IMR-90 (cell line): ENCODE measurements at regions not wholly inside any gene's neighbourhood (a gene's known extent, or its start where the extent isn't known, plus 50 kb on each side); places are given as distances from the start of the nearest gene placed in this dataset.

Source experiments
- ATAC-seq: fragments of 200-7000 bp; cut with Tn5 transposase; 2 replicates; pipeline ENCODE4 v1.9.1; 2020; ENCODE audit warnings: low read depth, mild to moderate bottlenecking, moderate library complexity
- BruUV-seq: library from RNA; stranded (reverse); fragments of 400-500 nt; replicated peaks from 2 replicates; lab custom pipeline; 2021; lab: Mats Ljungman, UMichigan
- CTCF ChIA-PET: fragments of 300-600 bp; formaldehyde crosslinking; extraction: SDS; loops from one replicate; lab custom pipeline; 2021; ENCODE audit warnings: antibody characterized with exemption; lab: Yijun Ruan, JAX
- POLR2A ChIA-PET: fragments of 300-600 bp; sonication (Branson Sonifier 250); formaldehyde crosslinking; loops from one replicate; lab custom pipeline; 2022; ENCODE audit warnings: antibody characterized with exemption; ENCODE audit not compliant: unreplicated experiment; lab: Charles Lee
- DNase-seq: peaks from one replicate; pipeline ENCODE4 v3.0.0; 2013
- H2AFZ ChIP-seq: replicated peaks from 2 replicates; pipeline ENCODE3; 2013; ENCODE audit warnings: low read length, mild to moderate bottlenecking; ENCODE audit not compliant: poor library complexity
- H2AK5ac ChIP-seq: 2 replicates; pipeline ENCODE4 v1.6.1; 2013; ENCODE audit warnings: low read depth, low read length, inconsistent platforms
- H2AK9ac ChIP-seq: replicated peaks from 2 replicates; pipeline ENCODE3; 2013; ENCODE audit warnings: mild to moderate bottlenecking, low read depth, low read length, moderate library complexity; ENCODE audit not compliant: poor library complexity
- H2BK120ac ChIP-seq: 2 replicates; pipeline ENCODE4 v1.6.1; 2013; ENCODE audit warnings: low read depth, low read length, inconsistent platforms
- H2BK15ac ChIP-seq: 3 replicates; pipeline ENCODE4 v1.6.1; 2013; ENCODE audit warnings: low read depth, low read length, inconsistent platforms
- H2BK20ac ChIP-seq: 2 replicates; pipeline ENCODE4 v1.6.1; 2013; ENCODE audit warnings: low read depth, mild to moderate bottlenecking, inconsistent platforms, low read length, moderate library complexity
- H2BK5ac ChIP-seq: 2 replicates; pipeline ENCODE4 v1.6.1; 2013; ENCODE audit warnings: mild to moderate bottlenecking, low read depth, low read length, inconsistent platforms; ENCODE audit not compliant: poor library complexity, severe bottlenecking
- H3K14ac ChIP-seq: replicated peaks from 2 replicates; pipeline ENCODE4 v1.6.1; 2013; ENCODE audit warnings: low read depth, low read length, inconsistent platforms
- H3K18ac ChIP-seq: 2 replicates; pipeline ENCODE4 v1.6.1; 2013; ENCODE audit warnings: low read depth, low read length, control low read depth
- H3K23ac ChIP-seq: 2 replicates; pipeline ENCODE4 v1.6.1; 2013; ENCODE audit warnings: low read depth, low read length, inconsistent platforms
- H3K27ac ChIP-seq: 2 replicates; pipeline ENCODE4 v1.5.1; 2013; ENCODE audit warnings: mild to moderate bottlenecking, control low read depth, low read length; ENCODE audit not compliant: insufficient read depth
- H3K27me3 ChIP-seq: 2 replicates; pipeline ENCODE4 v1.6.1; 2013; ENCODE audit warnings: low read length; ENCODE audit not compliant: control insufficient read depth, insufficient read depth
- H3K36me3 ChIP-seq: 2 replicates; pipeline ENCODE4 v1.6.1; 2013; ENCODE audit warnings: low read length, mixed read lengths; ENCODE audit not compliant: control insufficient read depth, insufficient read depth
- H3K4ac ChIP-seq: 2 replicates; pipeline ENCODE4 v1.6.1; 2013; ENCODE audit warnings: low read depth, low read length, inconsistent platforms
- H3K4me1 ChIP-seq: 2 replicates; pipeline ENCODE4 v1.6.1; 2013; ENCODE audit warnings: low read length, mixed read lengths; ENCODE audit not compliant: control insufficient read depth, insufficient read depth
- H3K4me2 ChIP-seq: 2 replicates; pipeline ENCODE4 v1.6.1; 2013; ENCODE audit warnings: low read depth, mild to moderate bottlenecking, control low read depth, low read length, moderate library complexity
- H3K4me3 ChIP-seq: 2 replicates; pipeline ENCODE4 v1.5.1; 2013; ENCODE audit warnings: low read depth, mild to moderate bottlenecking, control low read depth, low read length, moderate library complexity; ENCODE audit not compliant: insufficient read depth
- H3K56ac ChIP-seq: 2 replicates; pipeline ENCODE4 v1.6.1; 2013; ENCODE audit warnings: low read length, inconsistent platforms; ENCODE audit not compliant: insufficient read depth; ENCODE audit errors: extremely low read depth
- H3K79me1 ChIP-seq, 2 experiments: 2 replicates each; pipeline ENCODE4 v1.6.1; 2013; ENCODE audit warnings: low read length in 2 of 2, inconsistent platforms in 1 of 2, low read depth in 1 of 2
- H3K9ac ChIP-seq: 2 replicates; pipeline ENCODE4 v1.6.1; 2013; ENCODE audit warnings: low read depth, low read length, control low read depth
- H3K9me1 ChIP-seq: 2 replicates; pipeline ENCODE4 v1.6.1; 2013; ENCODE audit warnings: low read length, inconsistent platforms; ENCODE audit not compliant: insufficient read depth
- H3K9me3 ChIP-seq: 2 replicates; pipeline ENCODE4 v1.6.1; 2013; ENCODE audit warnings: low read length; ENCODE audit not compliant: control insufficient read depth, insufficient read depth
- H4K20me1 ChIP-seq: 2 replicates; pipeline ENCODE4 v1.6.1; 2013; ENCODE audit warnings: low read length, inconsistent platforms; ENCODE audit not compliant: insufficient read depth
- H4K5ac ChIP-seq: 2 replicates; pipeline ENCODE4 v1.6.1; 2013; ENCODE audit warnings: mild to moderate bottlenecking, low read depth, low read length, control low read depth
- H4K8ac ChIP-seq, 2 experiments: 2 replicates each; pipeline ENCODE4 v1.6.1; 2013; ENCODE audit warnings: low read depth in 2 of 2, low read length in 2 of 2, control low read depth in 1 of 2, inconsistent platforms in 1 of 2
- H4K91ac ChIP-seq: 2 replicates; pipeline ENCODE4 v1.6.1; 2013; ENCODE audit warnings: low read depth, low read length, inconsistent platforms; ENCODE audit not compliant: insufficient read depth
- CEBPB ChIP-seq: IDR thresholded peaks from 2 replicates; pipeline ENCODE4 v1.6.1; 2012; ENCODE audit warnings: low read depth, low read length, improper control_type of control experiment
- CHD1 ChIP-seq: IDR thresholded peaks from 2 replicates; pipeline ENCODE4 v1.6.1; 2012; ENCODE audit warnings: low read depth, low read length, improper control_type of control experiment
- FOS ChIP-seq: fragments of 150-350 bp; IDR thresholded peaks from 2 replicates; pipeline ENCODE4 v1.6.1; 2016; ENCODE audit warnings: low read depth, low read length
- MAZ ChIP-seq: IDR thresholded peaks from 2 replicates; pipeline ENCODE4 v1.6.1; 2012; ENCODE audit warnings: low read depth, mild to moderate bottlenecking, low read length, improper control_type of control experiment, moderate library complexity, borderline replicate concordance
- MXI1 ChIP-seq: IDR thresholded peaks from 2 replicates; pipeline ENCODE4 v1.6.1; 2012; ENCODE audit warnings: low read depth, mild to moderate bottlenecking, low read length, moderate library complexity, borderline replicate concordance
- NFE2L2 ChIP-seq: fragments of 150-350 bp; IDR thresholded peaks from 2 replicates; pipeline ENCODE4 v1.6.1; 2016; ENCODE audit warnings: low read depth, mild to moderate bottlenecking, low read length
- POLR2A ChIP-seq: IDR thresholded peaks from 2 replicates; pipeline ENCODE4 v1.6.1; 2012; ENCODE audit warnings: mild to moderate bottlenecking, low read depth, low read length
- RAD21 ChIP-seq: IDR thresholded peaks from 2 replicates; pipeline ENCODE4 v1.6.1; 2012; ENCODE audit warnings: low read length, improper control_type of control experiment
- RCOR1 ChIP-seq: IDR thresholded peaks from 2 replicates; pipeline ENCODE4 v1.6.1; 2012; ENCODE audit warnings: mild to moderate bottlenecking, low read length, improper control_type of control experiment; ENCODE audit not compliant: insufficient replicate concordance
- RFX5 ChIP-seq: IDR thresholded peaks from 2 replicates; pipeline ENCODE4 v1.8.0; 2012; ENCODE audit warnings: low read depth, mild to moderate bottlenecking, low read length, moderate library complexity
- SMC3 ChIP-seq: fragments of 150-350 bp; IDR thresholded peaks from 2 replicates; pipeline ENCODE4 v1.6.1; 2016; ENCODE audit warnings: low read depth, mild to moderate bottlenecking, antibody characterized with exemption, low read length, moderate library complexity
- USF2 ChIP-seq: fragments of 150-350 bp; IDR thresholded peaks from 2 replicates; pipeline ENCODE4 v1.6.1; 2017; ENCODE audit warnings: mild to moderate bottlenecking, antibody characterized with exemption, low read length, low read depth
- WGBS, 2 experiments: methylation state at CpG; one replicate each; pipeline versions ENCODE4 v1.1.5 to v1.1.7; 2013; ENCODE audit warnings: missing lambda C conversion rate in 2 of 2; ENCODE audit not compliant: insufficient read length in 1 of 2; ENCODE audit errors: extremely low coverage in 2 of 2; 5-methylcytosine and 5-hydroxymethylcytosine counted together
- dilution Hi-C: fragments of 300-500 bp; cut with HindIII; formaldehyde crosslinking; loops from one replicate; pipeline ENCODE4 v1.14.3; 2018; ENCODE audit warnings: low sequenced_read_pairs; ENCODE audit not compliant: unreplicated experiment
- in situ Hi-C: fragments of 300-500 bp; cut with MboI; formaldehyde crosslinking; loops from 3 replicates; pipeline ENCODE4 v1.14.3; 2019; ENCODE audit warnings: low sequenced_read_pairs, inconsistent platforms, mixed read lengths
- intact Hi-C: fragments of 100-400 bp; cut with micrococcal nuclease; formaldehyde crosslinking; loops from 2 replicates; pipeline ENCODE4 v1.10.0; 2022
- TF ChIP-seq, protein P1 (sequence below): conservative IDR thresholded peaks from 2 replicates; pipeline ENCODE4 v1.5.1; 2012; ENCODE audit warnings: mild to moderate bottlenecking, low read depth, low read length, improper control_type of control experiment

DNA sequence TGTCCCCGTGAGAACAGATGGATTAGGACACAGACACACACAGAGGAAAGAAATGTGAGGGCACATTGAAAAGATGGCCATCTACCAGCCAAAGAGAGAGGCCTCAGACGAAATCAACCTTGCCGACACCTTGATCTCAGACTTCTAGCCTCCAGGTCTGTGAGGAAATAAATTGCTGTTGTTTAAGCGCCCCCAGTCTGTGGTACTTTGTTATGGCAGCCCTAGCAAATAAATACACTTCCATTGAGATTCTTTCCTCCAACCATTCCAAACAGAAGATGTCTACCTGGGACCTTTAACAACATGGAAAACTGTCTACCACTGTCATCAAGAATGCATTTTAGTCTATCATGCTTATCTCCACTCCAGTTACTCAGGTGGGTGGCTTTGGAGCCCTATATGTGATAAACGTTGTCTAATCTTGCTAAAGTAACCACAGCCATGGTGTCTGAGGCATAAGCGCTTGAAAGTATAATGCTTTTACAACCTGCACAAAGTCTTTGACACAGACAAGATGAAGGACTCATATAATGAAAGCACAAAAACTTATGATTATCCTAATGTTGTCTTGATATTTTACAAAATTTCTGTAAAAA, 244.3 kb downstream of the MTERF1 start:
- H2BK120ac ChIP-seq, result no peak overlapping the region
- in situ Hi-C loops, result no loop called here
- intact Hi-C loops, result loop anchor here (5.0 kb wide), 1 partner anchor 554 kb away; no protein-coding TSS in a partner anchor
- no peaks in the 10 kb centered on the region for H3K36me3 ChIP-seq
- no peak overlapping the region for H2AK9ac ChIP-seq
- DNase-seq (no peak), ATAC-seq (no peak)
- H3K4ac ChIP-seq, result no peak overlapping the region
- ChIA-PET POLR2A (no interaction called here), CTCF (no interaction called here)
- H4K8ac ChIP-seq, result no peak overlapping the region
- no peak overlapping the region for H3K18ac ChIP-seq
- H2BK5ac ChIP-seq, result no peak overlapping the region
- no peaks in the 10 kb centered on the region for H3K79me1 ChIP-seq
- no peaks in the 10 kb centered on the region for H4K20me1 ChIP-seq
- H2BK15ac ChIP-seq, result no peak overlapping the region
- TF ChIP-seq USF2, result no peak
- peak; percentile 44 for TF ChIP-seq RAD21
- TF ChIP-seq RFX5, result no peak
- no peak for TF ChIP-seq MXI1
- TF ChIP-seq CEBPB, result no peak
- no peak for TF ChIP-seq NFE2L2
- TF ChIP-seq, protein P1, sequence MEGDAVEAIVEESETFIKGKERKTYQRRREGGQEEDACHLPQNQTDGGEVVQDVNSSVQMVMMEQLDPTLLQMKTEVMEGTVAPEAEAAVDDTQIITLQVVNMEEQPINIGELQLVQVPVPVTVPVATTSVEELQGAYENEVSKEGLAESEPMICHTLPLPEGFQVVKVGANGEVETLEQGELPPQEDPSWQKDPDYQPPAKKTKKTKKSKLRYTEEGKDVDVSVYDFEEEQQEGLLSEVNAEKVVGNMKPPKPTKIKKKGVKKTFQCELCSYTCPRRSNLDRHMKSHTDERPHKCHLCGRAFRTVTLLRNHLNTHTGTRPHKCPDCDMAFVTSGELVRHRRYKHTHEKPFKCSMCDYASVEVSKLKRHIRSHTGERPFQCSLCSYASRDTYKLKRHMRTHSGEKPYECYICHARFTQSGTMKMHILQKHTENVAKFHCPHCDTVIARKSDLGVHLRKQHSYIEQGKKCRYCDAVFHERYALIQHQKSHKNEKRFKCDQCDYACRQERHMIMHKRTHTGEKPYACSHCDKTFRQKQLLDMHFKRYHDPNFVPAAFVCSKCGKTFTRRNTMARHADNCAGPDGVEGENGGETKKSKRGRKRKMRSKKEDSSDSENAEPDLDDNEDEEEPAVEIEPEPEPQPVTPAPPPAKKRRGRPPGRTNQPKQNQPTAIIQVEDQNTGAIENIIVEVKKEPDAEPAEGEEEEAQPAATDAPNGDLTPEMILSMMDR, result peak; percentile 37
- TF ChIP-seq MAZ, result no peak
- no peak for TF ChIP-seq RCOR1
- TF ChIP-seq SMC3, result no peak
- TF ChIP-seq CHD1, result no peak
- TF ChIP-seq POLR2A, result no peak
- no peak for TF ChIP-seq FOS
- H4K5ac ChIP-seq, result no peak overlapping the region
- no peak overlapping the region for H3K9ac ChIP-seq
- no peaks in the 10 kb centered on the region for H3K9me3 ChIP-seq
- H2AFZ ChIP-seq, result no peak overlapping the region
- H3K4me1 ChIP-seq, result no peaks in the 10 kb centered on the region
- no peak overlapping the region for H2BK20ac ChIP-seq
- H4K91ac ChIP-seq, result no peak overlapping the region
- WGBS, 2 experiments, result 60% methylated on average over 1 of the region's 6 CpGs; no CpG with 5 or more reads in 1 of the 2 experiments
- no peak overlapping the region for H3K4me3 ChIP-seq
- H2AK5ac ChIP-seq, result no peak overlapping the region
- H3K23ac ChIP-seq, result no peak overlapping the region
- dilution Hi-C loops, result no loop called here
- H3K56ac ChIP-seq, result no peak overlapping the region
- no TSS peak for BruUV-seq
- H3K14ac ChIP-seq, result no peak overlapping the region
- H3K4me2 ChIP-seq, result no peak overlapping the region
- no peaks in the 10 kb centered on the region for H3K27me3 ChIP-seq
- no peaks in the 10 kb centered on the region for H3K9me1 ChIP-seq
- H3K27ac ChIP-seq, result no peak overlapping the region
